ENCODE measurements at regions not wholly inside any gene's neighbourhood (a gene's known extent, or its start where the extent isn't known, plus 50 kb on each side); places are given as distances from the start of the nearest gene placed in this dataset.

DNA sequence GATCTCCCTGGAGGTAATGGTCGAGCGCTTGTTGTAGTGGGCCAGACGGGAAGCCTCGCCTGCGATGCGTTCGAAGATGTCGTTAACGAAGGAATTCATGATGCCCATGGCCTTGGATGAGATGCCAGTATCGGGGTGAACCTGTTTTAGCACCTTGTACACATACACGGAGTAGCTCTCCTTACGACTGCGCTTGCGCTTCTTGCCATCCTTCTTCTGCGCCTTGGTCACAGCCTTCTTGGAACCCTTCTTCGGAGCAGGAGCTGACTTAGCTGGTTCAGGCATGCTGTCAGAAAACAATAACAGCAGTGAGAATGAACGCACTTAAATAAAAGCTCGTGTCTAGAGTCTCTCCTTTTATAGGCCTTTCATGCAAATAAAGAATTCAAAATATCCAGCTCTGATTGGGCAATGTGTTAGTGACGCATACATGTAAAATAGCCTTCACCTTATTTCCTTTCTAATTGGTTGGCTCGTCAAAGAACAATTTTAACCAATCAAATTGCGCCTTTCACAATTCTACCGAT, 129.2 kb downstream of the HFE start:
- DNase-seq = peak; percentile 29 to 58 (median 44)

DNA sequence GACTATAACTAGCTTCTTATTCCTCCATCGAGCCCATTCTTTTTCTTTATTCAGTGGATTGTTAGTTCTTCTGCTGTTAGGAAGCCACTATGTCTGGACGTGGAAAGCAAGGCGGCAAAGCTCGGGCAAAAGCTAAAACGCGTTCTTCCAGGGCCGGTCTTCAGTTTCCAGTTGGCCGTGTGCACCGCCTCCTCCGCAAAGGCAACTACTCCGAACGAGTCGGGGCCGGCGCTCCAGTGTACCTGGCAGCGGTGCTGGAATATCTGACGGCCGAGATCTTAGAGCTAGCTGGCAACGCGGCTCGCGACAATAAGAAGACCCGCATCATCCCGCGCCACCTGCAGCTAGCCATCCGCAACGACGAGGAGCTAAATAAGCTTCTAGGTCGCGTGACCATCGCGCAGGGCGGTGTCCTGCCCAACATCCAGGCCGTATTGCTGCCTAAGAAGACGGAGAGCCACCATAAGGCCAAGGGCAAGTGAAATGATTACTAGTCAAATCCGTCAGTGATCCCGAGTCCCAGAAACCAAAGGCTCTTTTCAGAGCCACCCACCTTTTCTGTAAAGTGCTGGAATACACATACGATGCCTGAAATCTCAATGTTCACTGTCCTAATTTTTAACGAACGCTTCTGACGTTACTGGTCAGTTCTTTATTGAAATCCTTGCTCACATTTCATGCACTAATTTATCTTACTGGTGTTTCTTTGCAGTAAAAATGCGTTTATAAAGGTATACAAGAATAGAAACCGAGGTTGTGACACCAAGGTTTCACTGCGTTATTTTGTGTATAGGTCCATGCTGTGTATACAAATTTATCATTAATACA, 129.9 kb downstream of the HFE start:
- peak; percentile 35 to 66 (median 48) for DNase-seq

DNA sequence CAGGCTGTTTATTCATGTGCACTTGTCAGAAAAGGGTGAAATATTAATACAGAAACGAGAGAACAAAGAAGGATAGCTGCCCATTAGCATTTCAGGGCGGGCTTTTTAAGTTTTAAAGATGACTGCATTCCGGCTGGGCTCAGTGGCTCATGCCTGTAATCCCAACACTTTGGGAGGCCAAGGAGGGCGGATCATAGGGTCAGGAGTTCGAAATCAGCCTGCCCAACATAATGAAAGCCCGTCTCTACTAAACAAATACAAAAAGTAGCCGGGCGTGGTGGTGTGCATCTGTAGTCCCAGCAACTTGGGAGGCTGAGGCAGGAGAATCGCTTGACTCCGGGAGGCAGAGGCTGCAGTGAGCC, 130.5 kb downstream of the HFE start:
- DNase-seq = no peak

DNA sequence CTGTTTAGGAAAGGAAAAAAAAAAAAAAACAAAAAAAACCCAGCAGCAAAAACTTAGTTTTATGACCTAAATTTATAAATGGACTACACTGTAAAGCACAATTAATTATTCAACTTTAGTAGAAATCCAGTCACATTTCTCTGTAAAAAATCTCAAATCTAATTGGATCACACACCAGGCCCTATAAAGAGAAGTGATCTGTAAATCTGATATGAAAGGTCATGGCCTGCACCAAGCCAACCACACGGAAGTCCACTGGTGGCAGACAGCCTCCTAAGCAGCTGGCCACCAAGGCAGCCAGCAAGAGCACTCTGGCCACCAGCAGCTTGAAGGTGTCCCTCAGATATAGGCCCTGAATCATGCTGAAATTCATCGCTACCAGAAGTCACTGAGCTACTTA, 131.6 kb downstream of the HFE start:
- no peak for DNase-seq

DNA sequence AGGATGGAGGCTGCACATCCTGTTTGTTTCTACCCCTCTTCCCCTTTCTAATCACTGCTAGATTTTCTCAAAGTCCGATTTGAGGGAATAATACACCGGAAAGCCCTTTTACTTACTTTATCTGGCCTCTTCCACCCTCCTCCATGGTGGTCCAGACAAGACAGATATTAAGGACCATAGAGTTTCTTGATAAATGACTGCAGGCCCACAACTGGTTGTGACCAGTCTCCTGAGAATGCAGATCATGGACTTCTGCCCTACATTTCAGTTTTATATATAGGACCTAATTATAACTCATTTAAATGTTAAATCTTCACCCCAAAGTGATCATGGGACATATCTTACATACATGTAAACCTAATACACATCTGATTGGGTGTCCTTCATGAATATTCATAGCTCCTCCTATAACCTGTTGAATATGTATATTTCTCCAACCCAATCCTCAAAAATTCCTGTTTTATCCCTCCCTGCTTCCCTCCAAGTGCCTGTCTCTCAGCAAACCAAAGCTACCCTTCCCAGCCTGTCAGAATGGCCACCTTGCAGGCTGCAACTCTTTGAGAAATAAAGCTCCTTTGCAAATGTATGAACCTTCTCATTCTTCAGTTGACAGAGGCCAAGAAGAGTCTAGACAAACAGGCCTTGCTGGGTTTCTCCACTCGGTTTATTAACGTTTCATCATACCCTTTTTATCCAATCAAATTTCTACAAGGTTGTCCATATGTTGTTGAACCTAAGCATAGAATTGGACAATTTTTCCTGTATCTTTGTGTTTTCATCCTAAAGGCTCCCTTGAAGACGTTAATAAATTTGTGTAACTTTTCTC, 133.1 kb downstream of the HFE start:
- no peak for DNase-seq

DNA sequence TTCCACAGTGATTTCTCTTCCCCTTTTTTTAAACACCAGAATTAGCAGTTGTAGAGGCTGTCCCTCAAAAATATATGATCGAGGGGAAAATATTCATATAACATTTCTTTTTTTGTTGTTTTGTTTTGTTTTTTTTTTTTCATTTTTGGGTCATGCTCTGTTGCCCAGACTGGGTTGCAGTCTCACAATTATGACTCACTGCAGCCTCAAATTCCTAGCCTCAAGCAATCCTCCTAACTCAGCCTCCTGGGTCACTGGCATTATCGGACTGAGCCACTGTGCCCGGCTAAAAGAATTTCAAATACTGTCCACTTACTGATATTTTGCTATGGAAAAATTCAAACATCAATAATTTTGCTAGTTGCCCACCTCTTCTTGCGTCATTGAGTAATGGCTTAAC, 134.0 kb downstream of the HFE start:
- no peak for DNase-seq

DNA sequence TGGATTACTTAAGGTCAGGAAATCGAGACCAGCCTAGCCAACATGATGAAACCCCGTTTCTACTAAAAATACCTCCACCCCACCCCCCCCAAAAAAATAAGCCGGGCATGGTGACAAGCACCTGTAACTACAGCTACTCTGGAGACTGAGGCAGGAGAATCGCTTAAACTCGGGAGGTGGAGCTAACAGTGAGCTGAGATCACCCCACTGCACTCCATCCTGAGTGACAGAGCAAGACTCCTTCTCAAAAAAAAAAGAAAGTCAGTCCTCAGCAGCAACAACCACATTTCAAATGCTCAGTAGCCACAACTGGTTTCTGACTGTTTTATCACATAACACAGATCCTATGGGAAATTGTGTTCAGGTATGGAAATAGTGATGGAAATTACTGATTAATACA, 135.3 kb downstream of the HFE start:
- DNase-seq = no peak

DNA sequence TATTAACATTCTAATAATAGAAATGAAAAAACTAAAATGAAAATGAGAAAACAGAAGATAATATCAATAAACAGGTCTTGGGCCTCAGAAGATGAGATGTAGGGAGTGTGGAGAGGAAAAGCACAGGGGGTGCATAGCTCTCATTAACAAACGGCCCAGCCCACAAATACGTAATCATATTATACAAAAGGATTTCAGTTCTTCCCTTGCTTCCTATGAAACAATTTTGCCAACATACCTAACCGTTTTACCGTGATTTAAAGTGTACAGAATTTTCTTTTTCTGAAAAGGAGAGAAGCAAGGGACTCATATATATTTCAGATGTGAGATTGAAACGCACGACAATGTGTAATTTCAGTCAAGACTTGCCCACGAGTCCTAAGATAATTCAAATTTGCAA, 136.0 kb downstream of the HFE start:
- DNase-seq = no peak

DNA sequence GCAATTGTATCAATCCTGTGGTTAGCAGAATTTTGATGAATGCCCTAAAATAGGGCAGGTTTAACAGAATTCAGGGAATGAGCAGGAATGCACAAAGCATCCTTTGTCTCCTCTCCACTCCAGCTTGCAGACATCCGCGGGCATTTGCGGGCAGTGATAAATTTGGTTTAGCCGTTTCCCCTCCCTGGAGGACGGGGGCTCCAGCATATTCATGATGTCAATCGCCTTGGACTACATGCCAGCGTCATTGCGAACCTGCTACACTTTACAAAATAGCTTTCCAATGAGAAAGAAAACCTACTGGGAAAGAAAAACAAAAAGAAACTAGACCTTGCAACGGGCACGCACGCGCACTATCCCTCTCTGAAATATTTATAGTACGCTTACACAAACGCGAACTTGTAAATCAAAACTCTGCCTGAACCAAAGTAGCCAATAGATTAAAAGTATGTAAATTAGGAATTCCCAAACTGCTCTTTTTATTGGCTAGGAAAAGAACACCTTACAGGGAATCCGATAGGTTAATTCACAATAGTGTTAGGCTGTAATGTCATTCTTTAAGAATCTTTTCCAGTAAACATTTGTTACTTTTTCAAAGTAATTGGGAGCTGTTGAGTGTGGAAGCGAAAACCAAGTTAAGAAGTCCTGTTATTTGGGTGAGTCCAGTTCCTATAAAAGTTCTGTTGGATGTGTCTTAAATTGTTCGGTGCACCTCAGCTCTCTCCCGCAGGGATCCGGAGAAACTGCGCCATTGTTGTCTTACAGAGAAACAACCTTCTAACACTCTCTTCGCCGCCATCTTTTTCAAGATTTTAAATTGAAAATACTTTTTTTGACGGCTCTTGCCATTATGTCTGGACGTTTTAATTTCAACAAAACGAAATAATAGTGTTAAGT, 136.7 kb downstream of the HFE start:
- DNase-seq = peak in 3 of 4 experiments; percentile 16 to 48 (median 28)

DNA sequence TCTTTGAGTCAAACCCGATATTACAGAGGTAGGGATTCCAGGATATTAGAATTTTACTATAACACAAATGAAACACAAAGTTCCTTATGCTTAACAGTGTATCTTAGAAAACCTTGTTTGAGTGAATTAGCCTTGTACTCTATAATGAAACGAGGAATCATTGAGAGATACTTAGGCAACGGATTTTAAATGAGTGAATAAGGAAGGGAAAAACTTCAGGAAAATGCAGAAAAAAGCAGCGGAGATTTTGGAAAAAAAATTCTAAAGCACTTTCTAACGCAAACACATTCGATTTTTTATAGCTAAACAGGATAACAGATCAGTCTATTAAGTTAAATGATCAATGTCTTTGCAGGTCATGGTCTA, 137.3 kb downstream of the HFE start:
- no peak for DNase-seq

DNA sequence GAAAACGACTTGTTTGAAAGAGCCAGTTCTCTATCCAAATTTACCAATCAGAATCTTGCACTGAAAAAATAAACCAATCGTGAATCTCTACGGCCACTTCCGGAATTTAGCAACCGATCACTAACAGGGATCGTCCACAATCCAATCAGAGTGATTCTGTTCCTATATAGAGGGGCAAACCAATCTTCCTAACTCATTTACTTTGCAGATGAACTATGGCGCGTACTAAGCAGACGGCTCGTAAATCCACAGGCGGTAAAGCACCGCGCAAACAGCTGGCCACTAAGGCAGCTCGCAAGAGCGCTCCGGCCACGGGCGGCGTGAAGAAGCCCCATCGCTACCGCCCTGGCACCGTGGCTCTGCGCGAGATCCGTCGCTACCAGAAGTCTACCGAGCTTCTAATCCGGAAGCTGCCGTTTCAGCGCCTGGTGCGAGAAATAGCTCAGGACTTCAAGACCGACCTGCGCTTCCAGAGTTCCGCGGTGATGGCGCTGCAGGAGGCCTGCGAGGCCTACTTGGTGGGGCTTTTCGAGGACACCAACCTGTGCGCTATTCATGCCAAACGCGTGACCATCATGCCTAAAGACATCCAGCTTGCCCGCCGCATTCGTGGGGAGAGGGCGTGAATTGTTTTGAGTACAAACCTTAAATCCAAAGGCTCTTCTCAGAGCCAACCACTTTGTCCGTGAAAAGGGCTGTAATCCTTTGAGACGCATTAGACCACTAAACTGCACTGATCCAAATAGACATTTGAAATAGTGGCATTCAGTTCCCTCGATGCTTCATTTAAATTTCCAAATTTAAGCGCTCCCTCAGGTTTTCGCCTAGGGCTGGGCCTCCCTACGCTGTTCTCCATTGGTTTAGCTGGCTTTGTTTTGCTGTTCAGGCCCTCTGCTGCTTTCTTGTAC, 138.0 kb downstream of the HFE start:
- no peak for DNase-seq

DNA sequence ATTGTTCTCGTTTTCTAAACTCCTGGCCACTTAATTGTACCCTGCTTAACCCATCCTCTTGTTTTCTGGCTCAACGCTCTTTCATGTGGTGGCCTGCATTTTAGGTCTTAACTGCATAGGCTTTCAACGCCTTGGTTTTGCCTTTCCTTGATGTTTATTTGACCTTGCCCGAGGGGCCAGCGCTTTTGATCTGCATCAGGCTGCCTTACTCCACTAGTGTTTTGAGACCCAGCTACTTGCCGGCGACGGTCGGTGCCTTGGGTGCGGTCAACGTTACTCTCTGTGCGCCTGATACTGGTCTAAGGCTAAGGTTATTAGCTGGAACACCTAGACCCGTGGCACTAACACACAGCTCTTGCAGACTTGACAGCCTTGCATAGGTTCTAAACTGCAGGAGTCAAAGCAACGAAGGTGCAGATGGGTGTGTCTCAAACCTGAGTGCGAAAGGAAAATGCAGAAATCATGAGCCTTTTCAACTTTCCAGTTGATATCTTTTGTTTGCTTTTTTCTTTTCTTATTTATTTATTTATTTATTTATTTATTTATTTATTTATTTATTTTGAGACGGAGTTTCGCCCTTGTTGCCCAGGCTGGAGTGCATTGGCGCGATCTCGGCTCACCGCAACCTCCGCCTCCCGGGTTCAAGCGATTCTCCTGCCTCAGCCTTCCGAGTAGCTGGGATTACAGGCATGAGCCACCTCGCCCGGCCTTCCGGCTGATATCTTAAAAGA, 138.8 kb downstream of the HFE start:
- DNase-seq = no peak

DNA sequence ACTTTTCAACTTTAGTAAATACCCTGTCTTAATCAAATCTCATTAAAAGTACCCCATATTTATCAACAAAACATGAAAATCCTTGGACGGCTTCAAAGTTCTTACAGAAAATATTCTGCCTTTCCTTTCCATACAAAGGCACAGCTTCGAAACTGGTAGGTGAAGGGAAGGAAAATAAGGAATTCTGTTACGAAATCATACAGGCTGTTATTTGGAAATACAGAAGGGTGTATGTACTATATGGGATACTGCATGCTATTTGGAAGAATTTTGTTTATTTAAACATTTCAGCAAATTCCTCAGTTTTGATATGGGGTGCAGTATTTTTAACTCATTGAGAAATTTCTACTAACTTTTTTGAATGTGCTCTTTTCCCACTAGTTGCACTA, 138.4 kb upstream of the BTN3A2 start:
- no peak for DNase-seq

DNA sequence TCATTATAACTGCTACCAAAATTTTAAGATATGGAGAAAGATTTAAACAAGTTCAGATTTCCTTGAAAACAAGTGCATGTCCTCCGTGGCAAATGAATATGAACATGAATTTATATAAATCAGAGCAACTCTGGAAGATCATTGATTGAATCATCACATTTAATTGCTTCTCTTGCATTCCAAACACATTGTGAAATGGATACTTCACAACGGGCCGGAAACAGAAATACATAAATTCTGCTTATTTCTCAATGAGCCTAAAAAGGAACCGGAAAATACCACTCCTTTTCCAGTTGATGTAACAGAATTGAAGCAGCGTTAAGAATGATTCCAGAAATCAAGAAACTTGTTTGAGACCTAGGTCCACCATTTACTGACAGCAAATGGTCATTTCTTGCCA, 134.6 kb upstream of the BTN3A2 start:
- no peak for DNase-seq

DNA sequence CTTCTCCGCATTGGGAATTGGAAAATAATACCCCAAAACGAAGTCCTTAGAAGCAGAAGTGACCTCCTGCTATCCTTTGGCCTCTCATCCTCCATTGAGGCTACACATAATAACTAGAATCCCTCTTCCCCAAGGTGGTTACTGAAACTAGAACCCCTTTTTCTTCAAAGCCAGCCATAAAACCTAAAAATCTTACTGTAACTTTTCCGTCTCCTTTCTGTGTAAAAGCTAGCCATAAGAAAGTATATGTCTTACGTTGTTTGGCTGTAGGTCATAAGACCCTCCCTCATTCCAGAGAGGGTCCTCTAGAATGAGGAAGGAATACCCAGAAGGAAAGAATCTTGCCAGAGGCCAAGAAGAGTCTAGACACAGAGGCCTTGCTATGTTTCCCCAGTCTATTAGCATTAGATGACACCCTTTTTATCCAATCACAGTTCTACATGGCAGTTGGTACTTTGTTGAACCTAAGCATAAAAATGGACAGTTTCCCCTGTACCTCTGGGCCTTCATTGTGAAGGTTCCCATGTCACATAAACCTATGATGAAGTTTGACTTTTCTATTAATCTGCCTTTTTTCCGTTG, 133.9 kb upstream of the BTN3A2 start:
- no peak for DNase-seq

DNA sequence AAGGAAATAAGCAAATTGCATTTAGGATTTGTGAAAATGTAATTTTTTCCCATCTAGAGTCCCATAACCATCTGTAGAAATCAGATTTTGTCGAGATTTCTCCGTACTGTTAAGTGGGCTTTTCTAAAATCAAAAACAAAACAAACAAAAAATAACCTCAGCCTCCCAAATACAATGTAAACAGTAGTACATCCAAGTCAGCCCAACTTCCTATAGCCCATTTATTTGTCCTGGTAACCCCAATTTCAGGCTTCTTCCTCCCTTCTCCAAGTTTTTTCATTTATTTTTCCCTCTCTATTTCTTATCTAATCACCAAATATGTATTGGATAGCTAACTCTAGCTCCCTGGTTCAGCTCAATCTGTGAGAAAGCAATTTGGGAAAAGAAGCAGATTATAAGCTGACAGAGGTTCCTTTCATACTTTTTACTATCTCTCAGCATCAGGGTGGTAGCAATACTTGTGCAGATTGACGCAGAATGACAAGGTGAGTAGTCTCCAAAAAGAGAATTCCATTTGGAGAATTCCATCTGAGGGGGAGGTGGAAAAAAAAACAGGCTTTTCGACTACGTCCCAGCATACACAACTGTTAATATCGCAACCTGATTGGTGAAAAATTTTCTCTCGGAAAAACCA, 132.6 kb upstream of the BTN3A2 start:
- no peak for DNase-seq

DNA sequence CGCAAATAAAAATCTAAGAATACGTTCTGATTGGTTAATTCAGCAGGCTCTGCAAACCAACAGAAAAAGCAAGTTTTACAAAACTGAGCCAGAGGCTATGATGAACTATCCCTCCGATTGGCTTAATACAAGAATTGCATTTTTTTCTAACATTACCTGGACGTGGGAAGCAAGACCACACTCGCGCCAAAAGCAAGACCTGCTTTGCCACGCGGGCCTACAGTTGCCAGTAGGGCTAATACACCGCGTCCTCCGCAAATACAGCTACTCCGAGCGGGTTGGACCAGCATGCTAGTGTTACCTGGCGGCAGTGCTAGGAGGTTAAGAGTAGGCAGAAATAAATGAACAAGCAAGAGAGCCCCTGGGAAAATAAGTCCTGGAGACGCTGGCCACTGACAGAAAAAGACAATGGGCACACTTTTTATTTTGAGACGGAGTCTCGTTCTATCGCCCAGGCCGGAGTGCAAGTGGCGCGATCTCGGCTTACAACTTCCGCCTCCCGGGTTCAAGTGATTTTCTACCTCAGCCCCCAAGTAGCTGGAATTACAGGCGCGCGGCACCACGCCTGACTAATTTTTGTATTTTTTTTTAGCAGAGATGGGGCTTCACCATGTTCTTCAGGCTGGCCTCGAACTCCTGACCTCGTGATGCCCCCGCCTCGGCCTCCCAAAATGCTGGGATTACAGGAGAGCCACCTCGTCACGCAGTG, 131.9 kb upstream of the BTN3A2 start:
- peak in 2 of 4 experiments; percentile 5 to 20 for DNase-seq

DNA sequence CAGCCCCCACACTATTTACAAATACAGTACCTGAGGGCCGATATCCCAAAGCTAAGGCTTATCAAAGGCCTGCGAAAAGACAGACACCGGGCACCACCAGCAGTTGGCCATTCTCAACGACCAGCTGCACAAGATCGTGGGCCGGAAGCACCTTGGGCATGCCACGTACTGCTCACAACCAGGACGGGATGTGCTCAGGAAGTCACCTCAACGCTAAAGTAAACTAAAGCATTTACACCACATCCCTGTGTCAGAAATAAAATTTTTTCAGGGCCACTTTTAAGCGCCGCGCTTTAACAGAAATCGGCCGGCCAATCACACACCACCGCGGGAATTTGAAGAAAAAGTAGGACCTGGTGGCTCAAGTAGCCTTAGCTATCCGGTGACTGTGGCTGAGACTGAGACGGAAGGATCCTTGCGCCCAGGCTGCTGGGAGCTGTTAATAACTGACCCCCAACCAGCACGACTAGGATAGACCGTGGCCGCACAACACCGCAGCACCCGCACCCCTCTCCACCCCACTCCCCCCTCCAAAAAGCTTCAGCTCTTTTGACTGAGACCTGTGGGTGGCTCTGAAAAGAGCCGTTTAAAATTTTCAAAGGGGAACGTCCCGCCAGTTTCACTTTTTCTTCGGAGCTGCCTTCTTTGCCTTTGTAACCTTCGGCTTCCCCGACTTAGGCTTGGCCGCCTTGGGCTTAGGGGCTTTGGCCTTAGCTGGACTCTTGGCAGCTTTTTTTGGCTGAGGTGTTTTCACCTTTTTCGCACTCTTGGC, 131.2 kb upstream of the BTN3A2 start:
- DNase-seq = peak in 3 of 4 experiments; percentile 35 to 51 (median 36)
